ENCODE measurements at regions not wholly inside any gene's neighbourhood (a gene's known extent, or its start where the extent isn't known, plus 50 kb on each side); places are given as distances from the start of the nearest gene placed in this dataset.
A peak's percentile ranks its signal among the peaks of the same experiment; 100 is the strongest.

DNA sequence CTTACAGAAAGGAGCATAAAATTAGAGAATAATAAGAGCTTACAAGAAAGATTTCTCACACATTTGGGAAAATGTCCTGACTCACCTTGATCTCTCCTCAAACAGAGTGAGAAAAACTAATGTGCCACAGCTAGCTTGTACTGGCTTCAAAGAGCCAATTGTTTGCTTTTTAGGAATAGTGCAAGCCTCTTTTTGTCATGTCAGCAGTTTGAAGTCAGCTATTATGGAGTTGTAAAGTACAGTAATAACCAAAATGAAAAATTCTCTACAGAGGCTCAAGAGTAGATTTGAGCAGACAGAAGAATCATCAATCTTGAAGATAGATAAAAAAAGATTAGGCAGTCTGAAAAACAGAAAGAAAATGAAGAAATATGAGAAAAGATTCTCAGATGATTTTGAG is 313.4 kb upstream of the GPR149 start:
- H3K4me3 ChIP-seq (ENCODE audit: low read length): no peak overlapping the region
- TF ChIP-seq EZH2phosphoT487 (IDR thresholded peaks at IDR 0.05; ENCODE audit: low read depth): no peak
- TF ChIP-seq, protein P1, sequence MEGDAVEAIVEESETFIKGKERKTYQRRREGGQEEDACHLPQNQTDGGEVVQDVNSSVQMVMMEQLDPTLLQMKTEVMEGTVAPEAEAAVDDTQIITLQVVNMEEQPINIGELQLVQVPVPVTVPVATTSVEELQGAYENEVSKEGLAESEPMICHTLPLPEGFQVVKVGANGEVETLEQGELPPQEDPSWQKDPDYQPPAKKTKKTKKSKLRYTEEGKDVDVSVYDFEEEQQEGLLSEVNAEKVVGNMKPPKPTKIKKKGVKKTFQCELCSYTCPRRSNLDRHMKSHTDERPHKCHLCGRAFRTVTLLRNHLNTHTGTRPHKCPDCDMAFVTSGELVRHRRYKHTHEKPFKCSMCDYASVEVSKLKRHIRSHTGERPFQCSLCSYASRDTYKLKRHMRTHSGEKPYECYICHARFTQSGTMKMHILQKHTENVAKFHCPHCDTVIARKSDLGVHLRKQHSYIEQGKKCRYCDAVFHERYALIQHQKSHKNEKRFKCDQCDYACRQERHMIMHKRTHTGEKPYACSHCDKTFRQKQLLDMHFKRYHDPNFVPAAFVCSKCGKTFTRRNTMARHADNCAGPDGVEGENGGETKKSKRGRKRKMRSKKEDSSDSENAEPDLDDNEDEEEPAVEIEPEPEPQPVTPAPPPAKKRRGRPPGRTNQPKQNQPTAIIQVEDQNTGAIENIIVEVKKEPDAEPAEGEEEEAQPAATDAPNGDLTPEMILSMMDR (IDR thresholded peaks at IDR 0.05; ENCODE audit: low read depth, low read length): no peak

DNA sequence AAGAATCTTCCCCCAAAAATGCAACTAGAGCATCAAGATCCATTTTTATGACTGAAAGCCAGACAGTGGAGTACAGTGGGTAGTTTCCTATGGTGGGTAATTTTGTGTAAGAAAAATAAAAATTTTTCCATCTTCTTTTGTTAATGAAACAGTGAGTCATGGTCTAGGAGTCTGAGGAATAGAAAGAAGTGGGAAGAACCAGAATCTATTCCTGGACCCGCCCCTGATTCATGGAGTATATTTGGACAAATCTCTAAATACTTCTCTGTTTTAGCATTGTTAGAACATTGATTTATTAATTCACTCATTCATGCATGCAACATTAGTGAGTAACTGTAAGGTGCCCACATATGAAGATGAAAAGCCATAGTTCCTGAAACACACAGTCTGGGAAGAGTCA is 304.5 kb upstream of the GPR149 start:
- H3K9me3 ChIP-seq (ENCODE audit: insufficient read depth, low read length): peaks cover 6% of the 10 kb centered on the region; the same call in 1 of the 2 replicates
- H3K4me1 ChIP-seq (ENCODE audit: low read length): no peaks in the 10 kb centered on the region
- H3K27ac ChIP-seq (ENCODE audit: low read length): no peak overlapping the region
- H3K36me3 ChIP-seq (replicated peaks; ENCODE audit: low read depth, low read length): no peaks in the 10 kb centered on the region
- H3K4me3 ChIP-seq (ENCODE audit: low read length): no peak overlapping the region
- H3K79me2 ChIP-seq (ENCODE audit: low read length): no peaks in the 10 kb centered on the region
- no peaks in the 10 kb centered on the region for H3K27me3 ChIP-seq (ENCODE audit: low read depth, low read length)
- H3K4me2 ChIP-seq (ENCODE audit: low read length): no peak overlapping the region
- no peaks in the 10 kb centered on the region for H4K20me1 ChIP-seq (ENCODE audit: insufficient read depth, low read length)
- H2AFZ ChIP-seq (ENCODE audit: low read depth, low read length): no peak overlapping the region
- TF ChIP-seq, protein P1 (IDR thresholded peaks at IDR 0.05; ENCODE audit: low read depth, low read length): no peak
- no peak for TF ChIP-seq EZH2phosphoT487 (IDR thresholded peaks at IDR 0.05; ENCODE audit: low read depth)
- no peak overlapping the region for H3K9ac ChIP-seq (ENCODE audit: low read length)

More for the DNA sequence above, 313.4 kb upstream of the GPR149 start:
- no peaks in the 10 kb centered on the region for H3K4me1 ChIP-seq (ENCODE audit: low read length)
- no peaks in the 10 kb centered on the region for H3K27me3 ChIP-seq (ENCODE audit: low read depth, low read length)
- no peaks in the 10 kb centered on the region for H3K79me2 ChIP-seq (ENCODE audit: low read length)
- no peaks in the 10 kb centered on the region; the same call in 1 of the 2 replicates for H3K9me3 ChIP-seq (ENCODE audit: insufficient read depth, low read length)
- H4K20me1 ChIP-seq (ENCODE audit: insufficient read depth, low read length): no peaks in the 10 kb centered on the region
- no peaks in the 10 kb centered on the region for H3K36me3 ChIP-seq (replicated peaks; ENCODE audit: low read depth, low read length)
- no peak overlapping the region for H3K27ac ChIP-seq (ENCODE audit: low read length)
- H3K4me2 ChIP-seq (ENCODE audit: low read length): no peak overlapping the region
- no peak overlapping the region for H3K9ac ChIP-seq (ENCODE audit: low read length)
- no peak overlapping the region; the same call in 1 of the 2 replicates for H2AFZ ChIP-seq (ENCODE audit: low read depth, low read length)

DNA sequence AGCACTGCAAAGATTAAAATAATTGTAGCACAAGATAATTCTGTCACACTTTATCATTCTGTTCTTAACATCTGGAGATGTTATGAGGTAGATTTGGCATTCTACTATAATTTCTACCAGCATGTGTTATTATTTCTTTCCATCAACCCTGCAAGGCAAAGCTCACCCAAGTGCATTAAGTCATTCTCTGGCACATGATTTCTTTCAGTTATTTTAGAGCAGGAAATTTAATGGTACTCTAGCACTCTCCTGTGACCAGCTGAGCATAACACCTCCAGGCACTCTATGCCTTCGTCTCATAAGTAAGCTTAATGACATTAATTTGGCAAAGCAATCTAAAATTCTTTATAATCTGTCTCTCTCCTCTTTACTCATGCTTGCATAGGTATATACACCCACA is 300.2 kb upstream of the GPR149 start:
- Histone ChIP-seq H3K4me1 (ENCODE audit: low read length) (peaks cover 15% of the 10 kb centered on the region), H3K27me3 (ENCODE audit: low read depth, low read length) (no peaks in the 10 kb centered on the region), H3K27ac (ENCODE audit: low read length) (no peak overlapping the region)

DNA sequence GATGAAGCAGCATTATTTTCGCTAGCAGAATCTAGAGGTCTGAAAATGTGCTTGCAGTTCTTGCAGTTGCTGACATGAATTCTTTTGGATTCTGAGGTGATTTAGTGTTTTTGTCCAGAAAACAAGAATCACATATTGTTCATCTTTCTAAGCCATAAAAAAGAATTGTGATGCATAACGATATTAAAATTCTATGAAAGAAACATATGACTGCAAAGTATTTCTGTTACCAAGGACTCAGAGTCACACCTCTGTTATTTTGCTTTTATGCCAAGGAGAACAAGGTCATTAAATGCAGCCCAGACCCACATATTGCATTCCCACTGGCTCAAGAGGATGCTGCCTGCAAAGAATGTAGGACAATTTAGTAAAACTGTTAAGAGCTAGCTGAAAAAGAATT is 299.8 kb upstream of the GPR149 start:
- Histone ChIP-seq H3K9me3 (ENCODE audit: insufficient read depth, low read length) (peaks cover 6% of the 10 kb centered on the region; the same call in 1 of the 2 replicates), H3K27me3 (ENCODE audit: low read depth, low read length) (no peaks in the 10 kb centered on the region), H3K4me2 (ENCODE audit: low read length) (no peak overlapping the region), H4K20me1 (ENCODE audit: insufficient read depth, low read length) (no peaks in the 10 kb centered on the region), H3K27ac (ENCODE audit: low read length) (no peak overlapping the region), H3K4me1 (ENCODE audit: low read length) (peaks cover 15% of the 10 kb centered on the region), H3K79me2 (ENCODE audit: low read length) (no peaks in the 10 kb centered on the region), H3K4me3 (ENCODE audit: low read length) (no peak overlapping the region), H3K9ac (ENCODE audit: low read length) (no peak overlapping the region), H2AFZ (ENCODE audit: low read depth, low read length) (no peak overlapping the region), H3K36me3 (replicated peaks; ENCODE audit: low read depth, low read length) (no peaks in the 10 kb centered on the region)
- TF ChIP-seq EZH2phosphoT487 (IDR thresholded peaks at IDR 0.05; ENCODE audit: low read depth): no peak
- TF ChIP-seq, protein P1 (IDR thresholded peaks at IDR 0.05; ENCODE audit: low read depth, low read length): no peak

More for the DNA sequence above, 300.2 kb upstream of the GPR149 start:
- Histone ChIP-seq H3K9ac (ENCODE audit: low read length) (no peak overlapping the region), H4K20me1 (ENCODE audit: insufficient read depth, low read length) (no peaks in the 10 kb centered on the region), H3K4me2 (ENCODE audit: low read length) (no peak overlapping the region), H3K4me3 (ENCODE audit: low read length) (no peak overlapping the region), H3K36me3 (replicated peaks; ENCODE audit: low read depth, low read length) (no peaks in the 10 kb centered on the region), H2AFZ (ENCODE audit: low read depth, low read length) (no peak overlapping the region), H3K9me3 (ENCODE audit: insufficient read depth, low read length) (peaks cover 6% of the 10 kb centered on the region; the same call in 1 of the 2 replicates), H3K79me2 (ENCODE audit: low read length) (no peaks in the 10 kb centered on the region)
- TF ChIP-seq, protein P1 (IDR thresholded peaks at IDR 0.05; ENCODE audit: low read depth, low read length): peak; percentile 35
- TF ChIP-seq EZH2phosphoT487 (IDR thresholded peaks at IDR 0.05; ENCODE audit: low read depth): no peak
